HuH-7 (cell line): ENCODE measurements at regions not wholly inside any gene's neighbourhood (a gene's known extent, or its start where the extent isn't known, plus 50 kb on each side); places are given as distances from the start of the nearest gene placed in this dataset.

ENCODE experiments used
- DNase-seq: peaks from one replicate; pipeline ENCODE4 v3.0.0; 2011; ENCODE audit warnings: low spot score

DNA sequence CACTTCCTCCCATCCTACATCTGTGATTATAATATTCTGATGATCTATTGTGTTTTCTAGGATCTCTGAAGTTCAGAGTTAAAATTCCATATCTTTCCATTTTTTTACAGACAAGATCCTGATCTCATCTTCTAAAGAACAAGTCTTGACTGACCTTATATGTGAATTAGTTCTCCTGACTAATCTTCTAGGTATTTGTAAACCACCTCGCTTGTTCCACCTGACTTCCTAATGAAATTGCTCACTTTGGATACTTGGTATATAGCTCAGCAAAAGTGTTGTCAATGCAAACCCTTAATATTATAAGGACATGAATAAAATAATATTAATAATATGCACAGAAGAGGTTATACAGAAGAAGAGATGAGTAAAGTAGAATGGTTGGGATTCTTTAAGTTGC lies 68.2 kb upstream of the NR4A3 start:
- no peak for DNase-seq

DNA sequence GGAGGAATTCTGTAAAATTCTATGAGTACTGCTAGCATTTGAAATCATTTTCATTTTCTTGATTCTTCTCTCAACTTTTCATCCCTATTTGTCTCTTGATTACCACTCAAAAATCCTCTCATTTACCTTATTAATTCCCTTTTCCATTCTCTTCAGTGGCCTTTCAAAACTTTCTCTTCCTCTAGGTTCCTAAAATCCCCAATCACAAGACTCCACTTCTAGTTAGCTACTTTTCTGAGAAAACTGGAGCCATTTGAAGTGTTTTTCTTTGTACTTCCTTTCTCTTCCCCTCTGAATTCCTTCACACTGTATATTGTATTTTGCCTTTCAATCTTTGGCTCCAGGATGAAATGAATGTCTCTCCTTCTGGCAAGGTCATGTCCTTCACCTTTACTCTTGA lies 61.3 kb upstream of the NR4A3 start:
- no peak for DNase-seq

DNA sequence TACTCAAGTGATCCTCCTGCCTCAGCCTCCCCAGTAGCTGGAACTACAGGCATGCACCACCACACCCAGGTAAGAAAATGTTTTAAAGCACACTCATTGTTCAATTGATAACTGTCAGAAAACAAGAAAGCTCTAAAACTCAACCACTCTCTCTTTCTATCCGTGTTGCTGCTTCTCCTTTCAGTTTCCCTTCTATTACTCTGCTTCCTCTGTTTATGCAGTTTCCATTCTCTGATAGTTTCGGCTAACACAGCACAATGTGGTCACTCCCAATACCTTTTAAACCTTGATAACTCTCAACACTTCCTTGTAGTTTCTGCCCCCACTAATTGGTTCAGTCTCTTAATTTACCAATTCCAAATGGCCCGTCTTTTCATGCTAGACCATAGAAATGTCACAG lies 59.2 kb upstream of the NR4A3 start:
- no peak for DNase-seq
